ENCODE measurements at regions not wholly inside any gene's neighbourhood (a gene's known extent, or its start where the extent isn't known, plus 50 kb on each side); places are given as distances from the start of the nearest gene placed in this dataset.

GRCh38 chr3:102189956-102190723 is 244.7 kb upstream of the ZPLD1 start:
- TF ChIP-seq, protein P1, sequence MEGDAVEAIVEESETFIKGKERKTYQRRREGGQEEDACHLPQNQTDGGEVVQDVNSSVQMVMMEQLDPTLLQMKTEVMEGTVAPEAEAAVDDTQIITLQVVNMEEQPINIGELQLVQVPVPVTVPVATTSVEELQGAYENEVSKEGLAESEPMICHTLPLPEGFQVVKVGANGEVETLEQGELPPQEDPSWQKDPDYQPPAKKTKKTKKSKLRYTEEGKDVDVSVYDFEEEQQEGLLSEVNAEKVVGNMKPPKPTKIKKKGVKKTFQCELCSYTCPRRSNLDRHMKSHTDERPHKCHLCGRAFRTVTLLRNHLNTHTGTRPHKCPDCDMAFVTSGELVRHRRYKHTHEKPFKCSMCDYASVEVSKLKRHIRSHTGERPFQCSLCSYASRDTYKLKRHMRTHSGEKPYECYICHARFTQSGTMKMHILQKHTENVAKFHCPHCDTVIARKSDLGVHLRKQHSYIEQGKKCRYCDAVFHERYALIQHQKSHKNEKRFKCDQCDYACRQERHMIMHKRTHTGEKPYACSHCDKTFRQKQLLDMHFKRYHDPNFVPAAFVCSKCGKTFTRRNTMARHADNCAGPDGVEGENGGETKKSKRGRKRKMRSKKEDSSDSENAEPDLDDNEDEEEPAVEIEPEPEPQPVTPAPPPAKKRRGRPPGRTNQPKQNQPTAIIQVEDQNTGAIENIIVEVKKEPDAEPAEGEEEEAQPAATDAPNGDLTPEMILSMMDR (IDR thresholded peaks at IDR 0.05) = no peak
- no peak for TF ChIP-seq POLR2A (IDR thresholded peaks at IDR 0.05)
